GM21360 (cell line): ENCODE measurements at regions not wholly inside any gene's neighbourhood (a gene's known extent, or its start where the extent isn't known, plus 50 kb on each side); places are given as distances from the start of the nearest gene placed in this dataset.

Source experiments
- ATAC-seq: cut with Tn5 transposase; IDR thresholded peaks from one replicate; pipeline ENCODE4 v1.9.1; 2021; ENCODE audit warnings: mild to moderate bottlenecking, moderate library complexity; ENCODE audit not compliant: unreplicated experiment

- no peak for ATAC-seq
Observed at GRCh38 chr2:120985997-120986651, 250.5 kb downstream of the GLI2 start.

DNA sequence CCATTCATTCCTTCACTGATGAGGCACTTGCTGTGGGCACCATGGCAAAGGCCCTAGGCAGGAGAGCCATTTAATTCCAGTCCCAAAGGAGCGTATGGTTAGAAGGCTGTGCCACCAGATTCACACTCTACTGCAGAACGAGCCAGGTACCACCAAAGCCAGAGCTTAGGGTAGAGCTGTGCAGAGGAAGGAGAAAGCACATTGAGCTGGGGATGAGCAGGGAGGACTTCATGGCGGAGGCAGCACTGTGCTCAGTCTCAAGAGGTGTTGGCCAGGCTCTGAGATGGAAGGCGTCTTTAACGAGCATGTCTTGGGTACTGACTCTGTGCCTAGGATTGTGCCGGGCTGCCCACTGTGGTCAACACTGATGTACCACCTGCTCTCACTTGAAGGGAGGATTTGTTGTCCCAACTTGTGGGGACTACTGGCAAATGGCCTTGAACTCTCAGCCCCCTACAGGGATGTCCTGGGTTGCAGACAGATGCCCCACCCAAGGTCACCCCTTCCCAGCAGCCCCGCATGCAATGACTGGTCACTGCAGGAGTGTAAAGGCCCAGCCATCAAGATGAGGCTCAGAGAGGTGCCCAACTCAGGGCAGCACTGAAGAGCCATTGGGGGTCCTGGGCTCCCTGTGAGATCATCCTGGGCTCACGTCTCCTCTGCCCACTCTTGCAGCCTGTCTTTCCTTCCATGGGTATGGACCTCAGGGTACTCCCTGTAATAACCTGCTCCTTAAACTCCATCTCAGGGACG lies 251.4 kb downstream of the GLI2 start:
- ATAC-seq: no peak

DNA sequence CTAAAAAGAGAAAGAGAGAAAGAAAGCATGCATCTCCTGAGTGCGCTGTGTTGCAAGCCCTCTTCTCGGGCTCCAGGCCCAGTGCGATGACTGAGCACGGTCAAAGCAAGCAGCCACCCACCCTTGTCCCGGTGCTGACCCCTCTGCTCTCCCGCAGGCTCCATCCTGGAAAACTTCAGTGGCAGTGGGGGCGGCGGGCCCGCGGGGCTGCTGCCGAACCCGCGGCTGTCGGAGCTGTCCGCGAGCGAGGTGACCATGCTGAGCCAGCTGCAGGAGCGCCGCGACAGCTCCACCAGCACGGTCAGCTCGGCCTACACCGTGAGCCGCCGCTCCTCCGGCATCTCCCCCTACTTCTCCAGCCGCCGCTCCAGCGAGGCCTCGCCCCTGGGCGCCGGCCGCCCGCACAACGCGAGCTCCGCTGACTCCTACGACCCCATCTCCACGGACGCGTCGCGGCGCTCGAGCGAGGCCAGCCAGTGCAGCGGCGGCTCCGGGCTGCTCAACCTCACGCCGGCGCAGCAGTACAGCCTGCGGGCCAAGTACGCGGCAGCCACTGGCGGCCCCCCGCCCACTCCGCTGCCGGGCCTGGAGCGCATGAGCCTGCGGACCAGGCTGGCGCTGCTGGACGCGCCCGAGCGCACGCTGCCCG lies 252.5 kb downstream of the GLI2 start:
- ATAC-seq: no peak

GRCh38 chr2:120988700-120989511 lies 253.2 kb downstream of the GLI2 start:
- ATAC-seq: no peak

DNA sequence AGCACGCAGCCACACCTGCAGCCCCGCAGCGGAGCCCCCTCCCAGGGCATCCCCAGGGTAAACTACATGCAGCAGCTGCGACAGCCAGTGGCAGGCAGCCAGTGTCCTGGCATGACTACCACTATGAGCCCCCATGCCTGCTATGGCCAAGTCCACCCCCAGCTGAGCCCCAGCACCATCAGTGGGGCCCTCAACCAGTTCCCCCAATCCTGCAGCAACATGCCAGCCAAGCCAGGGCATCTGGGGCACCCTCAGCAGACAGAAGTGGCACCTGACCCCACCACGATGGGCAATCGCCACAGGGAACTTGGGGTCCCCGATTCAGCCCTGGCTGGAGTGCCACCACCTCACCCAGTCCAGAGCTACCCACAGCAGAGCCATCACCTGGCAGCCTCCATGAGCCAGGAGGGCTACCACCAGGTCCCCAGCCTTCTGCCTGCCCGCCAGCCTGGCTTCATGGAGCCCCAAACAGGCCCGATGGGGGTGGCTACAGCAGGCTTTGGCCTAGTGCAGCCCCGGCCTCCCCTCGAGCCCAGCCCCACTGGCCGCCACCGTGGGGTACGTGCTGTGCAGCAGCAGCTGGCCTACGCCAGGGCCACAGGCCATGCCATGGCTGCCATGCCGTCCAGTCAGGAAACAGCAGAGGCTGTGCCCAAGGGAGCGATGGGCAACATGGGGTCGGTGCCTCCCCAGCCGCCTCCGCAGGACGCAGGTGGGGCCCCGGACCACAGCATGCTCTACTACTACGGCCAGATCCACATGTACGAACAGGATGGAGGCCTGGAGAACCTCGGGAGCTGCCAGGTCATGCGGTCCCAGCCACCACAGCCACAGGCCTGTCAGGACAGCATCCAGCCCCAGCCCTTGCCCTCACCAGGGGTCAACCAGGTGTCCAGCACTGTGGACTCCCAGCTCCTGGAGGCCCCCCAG lies 254.1 kb downstream of the GLI2 start:
- ATAC-seq: no peak

- ATAC-seq: no peak
Observed at GRCh38 chr2:120990451-120990871, 254.8 kb downstream of the GLI2 start.

DNA sequence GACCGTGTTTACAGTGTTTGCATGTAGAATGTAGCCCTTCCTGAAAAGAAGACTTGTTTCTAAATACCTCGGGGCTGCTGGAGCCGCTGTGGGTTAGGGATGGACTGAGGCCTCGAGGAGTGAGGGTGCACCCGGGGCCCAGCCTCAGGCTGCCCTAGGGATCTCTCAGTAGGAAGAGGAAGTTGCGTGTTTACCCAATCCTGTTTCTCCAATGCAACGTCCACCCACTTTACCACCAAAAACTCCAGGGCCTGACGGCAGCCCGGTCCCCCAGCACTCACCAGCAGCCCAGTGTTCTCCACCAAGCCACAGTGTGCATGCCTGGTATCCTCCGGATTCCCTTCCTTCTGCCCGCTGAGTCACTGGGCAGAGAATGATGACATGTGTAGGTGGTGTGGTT lies 255.8 kb downstream of the GLI2 start:
- no peak for ATAC-seq

- no peak for ATAC-seq
Observed at GRCh38 chr2:120992791-120993555, 257.3 kb downstream of the GLI2 start.

DNA sequence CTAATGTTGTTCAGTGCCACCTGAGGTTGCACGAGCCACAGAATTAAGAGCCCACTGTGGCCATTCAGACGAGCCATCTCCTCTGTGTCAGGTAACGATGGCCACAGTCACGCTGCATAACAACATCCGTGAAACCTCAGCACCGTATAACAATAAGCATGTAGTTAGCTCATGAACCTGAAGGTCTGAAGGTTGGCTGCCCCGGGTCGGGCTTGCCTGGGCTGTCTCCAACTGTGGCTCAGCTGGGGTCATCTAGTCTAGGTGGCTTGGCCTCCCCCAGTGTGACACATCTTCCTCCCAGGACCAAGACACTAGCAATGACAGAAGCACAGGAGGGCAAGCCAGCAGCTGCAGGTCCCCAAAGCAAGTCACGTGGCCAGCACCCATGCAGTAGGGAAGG lies 258.0 kb downstream of the GLI2 start:
- ATAC-seq: no peak

- no peak for ATAC-seq
Observed at GRCh38 chr2:120994301-120994995, 258.8 kb downstream of the GLI2 start.

DNA sequence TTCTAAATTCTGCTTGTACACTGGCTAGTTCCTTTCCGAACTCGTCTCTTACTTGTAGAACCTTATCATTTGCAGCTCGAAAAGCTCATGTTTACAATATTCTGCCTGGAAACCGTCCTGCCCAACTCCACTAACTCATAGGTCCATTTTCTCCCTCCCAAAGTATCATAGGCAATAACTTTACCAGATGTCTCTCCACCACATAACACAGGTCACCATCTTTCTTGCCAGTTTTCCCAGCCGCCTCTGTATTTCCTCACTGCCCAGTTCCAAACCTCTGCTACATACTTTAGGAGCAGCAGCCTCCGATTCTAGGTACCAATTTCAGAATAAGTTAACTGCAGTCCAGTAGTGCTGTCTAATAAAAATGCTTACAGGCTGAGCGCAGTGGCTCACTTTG lies 259.5 kb downstream of the GLI2 start:
- no peak for ATAC-seq

- no peak for ATAC-seq
Observed at GRCh38 chr2:120995656-120996190, 260.1 kb downstream of the GLI2 start.

DNA sequence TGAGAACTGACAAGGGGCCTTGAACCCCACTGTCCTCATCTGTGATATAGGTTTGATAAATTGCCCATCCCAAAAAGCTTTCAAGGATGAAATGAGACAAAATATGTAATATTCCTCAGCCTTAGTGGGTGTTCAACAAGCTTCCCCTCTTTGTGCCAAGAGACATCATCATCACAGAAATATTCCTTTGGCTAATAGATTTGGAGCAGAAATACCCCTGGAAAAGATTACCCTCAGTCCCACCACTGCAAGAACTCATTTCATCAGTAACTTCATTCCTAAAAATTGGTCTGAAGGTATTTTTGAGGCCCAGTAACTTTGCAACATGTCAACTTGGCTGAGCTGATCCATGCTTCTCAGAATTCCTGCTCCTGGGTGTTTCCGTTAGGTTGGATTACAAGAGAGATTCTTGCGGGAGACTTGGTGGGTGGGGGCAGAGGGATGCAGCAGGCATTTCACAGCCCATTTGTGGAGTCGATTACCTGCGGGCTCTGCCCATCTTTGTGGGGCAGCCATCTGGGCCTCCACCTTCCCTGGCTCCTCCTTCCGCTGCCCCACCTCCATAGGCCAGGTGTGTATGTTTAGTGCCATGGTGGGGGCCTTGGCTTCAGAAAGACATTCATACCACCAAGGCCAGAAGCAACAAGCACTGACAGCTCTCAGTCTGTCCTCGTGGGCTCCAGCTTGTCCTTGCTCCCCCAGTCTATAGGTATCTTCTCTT lies 263.9 kb downstream of the GLI2 start:
- ATAC-seq: no peak

- no peak for ATAC-seq
Observed at GRCh38 chr2:121000804-121001203, 265.1 kb downstream of the GLI2 start.

DNA sequence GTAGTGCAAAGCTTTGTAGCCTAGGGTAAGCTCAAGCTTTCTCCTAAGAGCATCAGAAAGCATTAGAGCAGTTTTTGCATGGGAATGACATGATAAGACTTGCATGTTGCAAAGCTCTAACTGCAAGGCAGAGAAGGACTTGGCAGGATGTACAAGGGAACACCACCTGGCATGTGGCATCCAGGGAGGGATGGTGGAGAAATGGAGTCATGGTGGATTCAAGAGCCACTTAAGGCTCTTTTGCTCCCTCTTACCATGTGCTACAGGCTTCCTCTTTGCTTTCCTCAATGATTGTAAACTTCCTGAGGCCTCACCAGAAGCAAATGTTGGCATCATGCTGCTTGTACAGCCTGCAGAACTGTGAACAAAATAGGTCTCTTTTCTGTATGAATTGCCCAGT lies 266.0 kb downstream of the GLI2 start:
- ATAC-seq: no peak

DNA sequence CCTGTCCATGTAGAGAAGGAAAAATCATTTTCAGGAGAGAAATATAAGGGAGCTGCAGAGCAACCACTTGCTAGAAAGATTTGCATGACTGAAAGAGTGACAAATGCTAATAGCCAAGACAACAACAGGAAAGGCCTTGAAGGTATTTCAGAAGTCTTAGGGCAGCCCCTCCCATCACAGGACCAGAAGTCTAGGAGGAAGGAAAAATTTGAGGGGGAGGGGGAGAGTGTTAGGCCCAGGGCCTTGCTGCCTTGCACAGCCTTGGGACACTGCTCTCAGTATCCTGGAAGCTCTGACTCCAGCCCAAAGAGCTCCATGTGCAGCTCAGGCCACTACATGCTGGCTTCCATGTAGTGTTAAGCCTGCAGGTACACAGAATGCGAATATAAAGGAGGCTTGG lies 266.9 kb downstream of the GLI2 start:
- no peak for ATAC-seq

DNA sequence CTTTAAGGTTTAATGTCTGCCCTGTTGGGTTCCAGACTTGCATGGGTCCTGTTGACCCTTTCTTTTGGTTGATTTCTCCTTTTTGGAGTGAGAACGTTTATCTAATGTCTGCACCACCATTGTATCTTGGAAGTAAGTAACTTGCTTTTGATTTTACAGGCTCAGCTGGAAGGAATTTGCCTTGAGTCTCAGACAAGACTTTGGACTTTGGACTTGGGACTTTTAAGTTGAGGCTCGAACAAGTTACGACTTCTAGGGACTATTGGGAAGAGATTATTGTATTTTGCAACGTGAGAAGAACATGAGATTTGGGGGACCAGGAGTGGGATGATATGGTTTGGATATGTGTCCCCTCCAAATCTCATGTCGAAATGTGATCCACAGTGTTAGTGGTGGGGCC lies 267.7 kb downstream of the GLI2 start:
- no peak for ATAC-seq

DNA sequence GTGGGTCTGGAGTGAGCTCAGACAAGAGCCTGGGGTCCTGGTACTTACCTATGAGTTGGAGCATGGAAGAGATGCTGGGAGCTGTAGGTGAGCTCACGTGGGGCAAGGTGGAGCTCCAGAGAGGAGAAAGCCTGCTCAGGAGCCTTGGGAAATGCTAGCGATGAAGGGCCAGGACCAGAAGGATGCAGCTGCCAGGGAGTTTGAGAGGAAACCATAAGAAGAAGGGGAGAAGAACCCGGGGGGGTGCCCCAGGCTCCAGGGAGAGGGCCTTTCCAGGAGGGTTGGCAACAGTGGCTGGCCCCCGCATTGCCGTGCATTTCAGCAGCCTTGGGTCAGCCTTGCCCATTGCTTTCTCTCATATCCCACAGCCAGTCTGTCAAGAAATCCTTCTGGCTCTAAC lies 268.7 kb downstream of the GLI2 start:
- ATAC-seq: no peak
